IPS-15b (cell line): ENCODE measurements at regions not wholly inside any gene's neighbourhood (a gene's known extent, or its start where the extent isn't known, plus 50 kb on each side); places are given as distances from the start of the nearest gene placed in this dataset.
"Not testable (repeated sequence)": the region's sequence is repeated elsewhere in the genome, so short reads cannot be mapped to it uniquely, and the experiment has no call there.

Experiments
- H3K27me3 ChIP-seq: one replicate; pipeline ENCODE4 v1.6.1; 2013; ENCODE audit warnings: low read length; ENCODE audit not compliant: control insufficient read depth, insufficient read depth
- H3K36me3 ChIP-seq: one replicate; pipeline ENCODE4 v1.6.1; 2013; ENCODE audit warnings: low read length; ENCODE audit not compliant: control insufficient read depth, insufficient read depth
- H3K4me1 ChIP-seq: one replicate; pipeline ENCODE4 v1.6.1; 2013; ENCODE audit warnings: mild to moderate bottlenecking, low read length; ENCODE audit not compliant: control insufficient read depth, insufficient read depth
- H3K4me3 ChIP-seq: one replicate; pipeline ENCODE4 v1.5.1; 2013; ENCODE audit warnings: low read depth, low read length
- H3K9ac ChIP-seq: one replicate; pipeline ENCODE4 v1.6.1; 2013; ENCODE audit warnings: low read depth, mild to moderate bottlenecking, low read length
- H3K9me3 ChIP-seq: one replicate; pipeline ENCODE4 v1.6.1; 2013; ENCODE audit warnings: mild to moderate bottlenecking, low read length; ENCODE audit not compliant: control insufficient read depth, insufficient read depth

- not testable (repeated sequence) for H3K36me3 ChIP-seq
Measured at GRCh38 chr18:40245612-40246011, 1709.4 kb upstream of the PIK3C3 start.

GRCh38 chr18:40243607-40244006, 1711.4 kb upstream of the PIK3C3 start:
- Histone ChIP-seq H3K4me3 (no peak overlapping the region), H3K36me3 (no peaks in the 10 kb centered on the region), H3K9me3 (no peaks in the 10 kb centered on the region), H3K9ac (no peak overlapping the region), H3K4me1 (no peaks in the 10 kb centered on the region), H3K27me3 (no peaks in the 10 kb centered on the region)

More at GRCh38 chr18:40245612-40246011, 1709.4 kb upstream of the PIK3C3 start:
- H3K4me1 ChIP-seq, H3K4me3 ChIP-seq, H3K27me3 ChIP-seq, H3K9me3 ChIP-seq, H3K9ac ChIP-seq: not testable (repeated sequence)

DNA sequence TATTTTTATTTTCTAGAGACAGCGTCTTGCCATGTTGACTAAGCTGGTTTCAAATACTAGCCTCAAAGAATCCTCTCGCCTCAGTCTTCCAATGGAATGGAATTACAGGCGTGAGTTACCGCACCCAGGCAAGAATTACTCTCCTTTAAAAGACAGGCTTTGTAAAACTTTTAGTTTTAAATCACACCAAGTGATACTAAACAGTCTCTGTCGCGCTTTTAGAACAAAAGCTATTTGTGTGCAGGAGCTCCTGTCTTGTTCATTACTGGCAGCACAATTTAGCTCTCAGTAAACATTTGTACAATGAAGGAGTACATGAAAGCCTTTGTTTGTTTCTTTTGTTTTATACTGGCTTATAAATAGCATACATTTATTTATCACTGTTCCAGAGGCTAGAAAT, 1719.2 kb upstream of the PIK3C3 start:
- H3K9ac ChIP-seq, result no peak overlapping the region
- H3K4me1 ChIP-seq, result peaks cover 9% of the 10 kb centered on the region
- H3K9me3 ChIP-seq, result no peaks in the 10 kb centered on the region
- H3K4me3 ChIP-seq, result no peak overlapping the region
- no peaks in the 10 kb centered on the region for H3K27me3 ChIP-seq
- no peaks in the 10 kb centered on the region for H3K36me3 ChIP-seq

DNA sequence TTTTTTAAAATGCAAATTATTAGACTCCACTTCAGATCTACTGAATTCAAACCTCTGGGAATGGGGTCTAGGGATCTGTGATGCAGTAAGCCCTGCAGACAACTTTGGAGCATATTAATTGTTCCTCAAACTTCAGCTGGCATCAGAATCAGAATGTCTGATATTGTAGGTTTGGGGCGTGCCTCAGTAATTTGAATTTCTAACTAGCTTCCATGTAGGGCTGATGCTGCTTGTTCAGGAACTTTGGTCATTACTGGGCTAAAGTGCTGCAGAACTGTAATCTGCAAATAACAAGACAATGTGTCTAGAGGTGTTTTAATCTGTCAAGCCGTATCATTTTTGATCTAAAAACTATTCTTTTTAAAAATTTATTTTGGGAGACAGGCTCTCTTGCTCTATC, 1719.7 kb upstream of the PIK3C3 start:
- Histone ChIP-seq H3K27me3 (no peaks in the 10 kb centered on the region), H3K4me1 (peaks cover 9% of the 10 kb centered on the region), H3K36me3 (no peaks in the 10 kb centered on the region), H3K9me3 (no peaks in the 10 kb centered on the region), H3K4me3 (no peak overlapping the region), H3K9ac (no peak overlapping the region)

- H3K27me3 ChIP-seq, result no peaks in the 10 kb centered on the region
- no peak overlapping the region for H3K9ac ChIP-seq
- H3K4me3 ChIP-seq, result no peak overlapping the region
- H3K9me3 ChIP-seq, result no peaks in the 10 kb centered on the region
- peaks cover 9% of the 10 kb centered on the region for H3K4me1 ChIP-seq
- H3K36me3 ChIP-seq, result no peaks in the 10 kb centered on the region
Measured at GRCh38 chr18:40233931-40234616, 1721.0 kb upstream of the PIK3C3 start.

- Histone ChIP-seq H3K9ac (no peak overlapping the region), H3K4me3 (no peak overlapping the region), H3K9me3 (no peaks in the 10 kb centered on the region), H3K36me3 (no peaks in the 10 kb centered on the region), H3K4me1 (no peaks in the 10 kb centered on the region), H3K27me3 (no peaks in the 10 kb centered on the region)
Measured at GRCh38 chr18:40222776-40223175, 1732.3 kb upstream of the PIK3C3 start.

DNA sequence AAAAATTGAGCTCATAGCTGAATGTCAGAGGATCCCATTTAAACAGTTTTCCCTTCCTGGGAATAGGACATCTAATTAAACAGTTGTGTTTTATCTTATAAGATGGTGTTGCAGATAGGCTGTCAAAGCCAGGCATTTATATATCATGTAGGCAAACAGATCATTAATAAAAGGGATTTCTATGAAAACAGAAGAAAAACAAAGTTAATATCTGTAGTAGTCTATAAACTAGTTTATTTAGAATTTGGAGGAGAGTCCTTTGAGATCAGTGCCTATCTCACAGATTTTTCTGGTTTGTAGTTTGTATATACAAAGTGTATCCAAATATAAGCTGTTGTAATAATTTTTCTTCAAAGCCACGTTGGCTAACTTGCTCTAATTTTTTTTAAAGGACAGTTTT, 1738.2 kb upstream of the PIK3C3 start:
- Histone ChIP-seq H3K9me3 (peaks cover 8% of the 10 kb centered on the region), H3K27me3 (no peaks in the 10 kb centered on the region), H3K9ac (no peak overlapping the region), H3K4me1 (peaks cover 10% of the 10 kb centered on the region), H3K36me3 (no peaks in the 10 kb centered on the region), H3K4me3 (no peak overlapping the region)

DNA sequence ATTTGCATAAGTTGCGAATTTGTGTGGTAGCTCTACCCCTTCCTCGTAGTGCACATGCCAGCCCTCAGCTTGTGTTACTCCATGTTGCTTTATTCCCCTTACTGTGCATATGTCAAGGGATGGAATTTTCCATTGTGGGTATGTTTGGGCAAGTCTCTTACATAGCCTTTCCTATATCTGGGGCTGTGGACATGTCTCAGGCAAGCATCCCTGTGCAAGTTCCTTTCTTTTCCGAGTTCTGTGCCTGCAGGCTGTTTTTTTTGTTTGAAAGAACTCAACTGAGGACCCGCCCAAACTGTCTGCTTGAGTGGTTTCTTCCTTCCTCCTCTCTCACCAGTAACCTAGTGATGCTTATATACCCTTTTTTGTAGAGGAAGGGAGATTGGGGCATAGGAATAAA, 1739.1 kb upstream of the PIK3C3 start:
- Histone ChIP-seq H3K27me3 (no peaks in the 10 kb centered on the region), H3K36me3 (no peaks in the 10 kb centered on the region), H3K9ac (no peak overlapping the region), H3K4me1 (peaks cover 10% of the 10 kb centered on the region), H3K4me3 (no peak overlapping the region), H3K9me3 (peaks cover 8% of the 10 kb centered on the region)

- Histone ChIP-seq H3K36me3 (no peaks in the 10 kb centered on the region), H3K4me3 (no peak overlapping the region), H3K27me3 (no peaks in the 10 kb centered on the region), H3K4me1 (peaks cover 12% of the 10 kb centered on the region), H3K9me3 (peaks cover 3% of the 10 kb centered on the region), H3K9ac (no peak overlapping the region)
Measured at GRCh38 chr18:40210696-40211095, 1744.3 kb upstream of the PIK3C3 start.

DNA sequence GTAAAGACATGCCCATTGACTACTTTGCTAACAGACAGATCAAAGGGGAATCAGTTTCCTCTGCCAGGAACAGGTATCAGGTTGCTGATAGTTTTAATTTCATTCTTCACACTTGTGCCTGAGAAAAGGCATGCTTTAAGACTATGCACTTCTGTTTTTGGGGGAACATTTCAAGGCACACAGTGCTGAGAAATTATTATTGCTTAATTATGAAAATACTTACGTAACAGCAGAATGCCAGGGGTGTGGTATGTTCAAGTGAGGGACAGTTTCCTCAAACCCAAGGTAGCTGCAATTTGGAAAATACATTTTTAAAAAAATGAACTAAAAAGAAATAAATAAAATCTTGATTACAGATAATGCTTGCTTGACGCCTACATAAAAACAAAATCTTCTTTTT, 1746.1 kb upstream of the PIK3C3 start:
- Histone ChIP-seq H3K9ac (no peak overlapping the region), H3K27me3 (no peaks in the 10 kb centered on the region), H3K36me3 (no peaks in the 10 kb centered on the region), H3K4me1 (peaks cover 12% of the 10 kb centered on the region), H3K4me3 (no peak overlapping the region), H3K9me3 (no peaks in the 10 kb centered on the region)

- no peak overlapping the region for H3K4me3 ChIP-seq
- no peak overlapping the region for H3K9ac ChIP-seq
- H3K4me1 ChIP-seq, result no peaks in the 10 kb centered on the region
- no peaks in the 10 kb centered on the region for H3K27me3 ChIP-seq
- H3K36me3 ChIP-seq, result no peaks in the 10 kb centered on the region
- H3K9me3 ChIP-seq, result no peaks in the 10 kb centered on the region
Measured at GRCh38 chr18:40197711-40198110, 1757.3 kb upstream of the PIK3C3 start.

- Histone ChIP-seq H3K27me3 (no peaks in the 10 kb centered on the region), H3K36me3 (no peaks in the 10 kb centered on the region), H3K4me1 (no peaks in the 10 kb centered on the region), H3K9ac (no peak overlapping the region), H3K4me3 (no peak overlapping the region), H3K9me3 (no peaks in the 10 kb centered on the region)
Measured at GRCh38 chr18:40186677-40187076, 1768.4 kb upstream of the PIK3C3 start.
